Cardiac fibroblast (primary cell): ENCODE measurements at regions not wholly inside any gene's neighbourhood (a gene's known extent, or its start where the extent isn't known, plus 50 kb on each side); places are given as distances from the start of the nearest gene placed in this dataset.

Experiments
- DNase-seq, 2 donors: peaks; one replicate each; pipeline versions ENCODE4 v3.0.0 to v3.0.0-alpha.2; 2010; ENCODE audit warnings: low read depth in 2 of 2
- H3K4me3 ChIP-seq, 2 donors: replicated peaks in 1 of 2; 1 replicate in 1 of 2; 2 replicates in 1 of 2; pipeline ENCODE4 v1.5.1; 2011; ENCODE audit warnings: low read depth in 2 of 2, low read length in 2 of 2, mild to moderate bottlenecking in 2 of 2, moderate library complexity in 1 of 2
- CTCF ChIP-seq: IDR thresholded peaks from one replicate; pipeline ENCODE4 v1.5.1; 2011; ENCODE audit warnings: low read depth, mild to moderate bottlenecking, low read length, inconsistent platforms

GRCh38 chr7:93830141-93830925, 60.2 kb downstream of the TFPI2 start:
- no peak overlapping the region for H3K4me3 ChIP-seq
- no peak for TF ChIP-seq CTCF
- peak in 1 of 2 donors; percentile 35 for DNase-seq

DNA sequence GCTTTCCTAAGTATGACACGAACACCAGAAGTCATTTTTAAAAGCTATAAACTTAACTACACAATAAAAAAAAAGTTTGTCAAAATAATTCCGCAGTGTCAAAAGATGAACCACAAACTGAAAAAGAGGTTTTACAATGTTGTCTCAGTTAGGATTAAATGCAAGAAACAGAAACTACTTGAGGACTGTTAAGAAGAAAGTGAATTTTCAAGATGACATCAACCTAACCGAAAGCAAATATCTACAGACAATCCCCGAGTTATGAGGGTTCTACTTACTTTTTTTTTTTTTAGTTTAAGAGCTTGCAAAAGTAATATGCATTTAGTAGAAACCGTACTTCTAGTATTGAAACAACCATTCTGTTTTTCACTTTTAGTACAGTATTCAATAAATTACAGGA, 62.3 kb downstream of the TFPI2 start:
- H3K4me3 ChIP-seq = no peak overlapping the region
- no peak for DNase-seq
- TF ChIP-seq CTCF = no peak

GRCh38 chr7:93823621-93824020, 66.9 kb downstream of the TFPI2 start:
- TF ChIP-seq CTCF = no peak
- no peak overlapping the region for H3K4me3 ChIP-seq
- peak in 1 of 2 donors; percentile 11 for DNase-seq

- TF ChIP-seq CTCF = no peak
- H3K4me3 ChIP-seq = no peak overlapping the region
- no peak for DNase-seq
Observed at GRCh38 chr7:93821463-93821862, 69.1 kb downstream of the TFPI2 start.

DNA sequence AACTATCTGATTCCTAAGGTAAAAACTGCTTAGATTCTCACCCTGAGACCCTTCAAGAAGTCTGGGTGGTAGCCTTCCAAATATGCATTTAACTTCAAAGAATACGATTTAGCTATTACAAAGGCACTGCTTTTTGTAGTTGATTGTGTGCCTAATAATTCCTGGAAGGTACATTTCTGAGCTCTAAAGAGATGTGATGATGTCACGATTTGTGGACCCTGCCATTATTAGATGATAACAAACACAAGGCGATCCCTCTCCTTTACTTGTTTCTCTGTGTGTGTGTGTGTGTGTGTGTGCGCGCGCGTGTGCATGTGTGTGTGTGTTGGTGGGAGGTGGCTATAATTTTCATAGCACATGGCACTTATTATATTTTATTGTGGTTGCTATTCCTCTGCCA, 70.9 kb downstream of the TFPI2 start:
- H3K4me3 ChIP-seq = no peak overlapping the region
- no peak for TF ChIP-seq CTCF
- DNase-seq = no peak

DNA sequence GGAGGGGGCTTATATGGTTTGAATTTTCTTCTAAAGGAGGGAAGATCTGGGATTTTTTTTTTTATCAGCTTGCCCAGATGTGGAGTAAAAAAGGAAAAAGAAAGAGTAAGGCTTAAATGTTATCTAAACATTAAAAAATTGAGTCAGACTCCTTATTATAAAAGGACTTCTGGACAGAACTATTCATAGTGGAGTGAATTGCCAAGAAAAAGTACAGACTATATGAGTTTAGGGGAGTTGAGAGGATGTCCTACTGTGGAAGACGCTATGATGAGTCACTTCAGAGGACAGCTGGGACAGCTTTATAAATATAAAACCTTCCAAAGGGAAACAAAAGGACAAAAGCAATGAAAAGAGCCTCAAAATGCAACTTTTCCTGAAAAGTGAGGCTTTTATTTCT, 73.0 kb downstream of the TFPI2 start:
- no peak for TF ChIP-seq CTCF
- H3K4me3 ChIP-seq = no peak overlapping the region
- peak; percentile 23 to 68 for DNase-seq

DNA sequence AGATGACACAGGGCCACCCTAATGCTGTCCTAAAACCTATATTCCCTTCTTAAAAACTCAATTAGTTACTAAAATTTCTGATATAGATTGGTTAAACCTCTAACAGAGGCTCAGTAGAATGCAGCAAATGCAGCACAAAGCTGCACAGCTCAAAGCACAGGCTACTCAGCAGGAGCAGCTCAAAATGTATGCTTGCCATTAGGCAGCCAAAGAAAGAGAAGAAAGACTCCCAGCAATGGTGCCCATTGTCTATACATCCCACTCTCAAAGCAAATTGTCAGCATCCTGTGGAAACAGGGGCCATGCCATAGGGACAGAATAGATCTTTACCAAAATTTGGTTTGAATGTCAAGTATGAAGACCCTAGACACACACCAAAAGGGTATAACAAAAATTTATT, 73.5 kb downstream of the TFPI2 start:
- DNase-seq = no peak
- TF ChIP-seq CTCF = no peak
- no peak overlapping the region for H3K4me3 ChIP-seq
